Heart left ventricle (tissue), 16 donors: ENCODE measurements at regions not wholly inside any gene's neighbourhood (a gene's known extent, or its start where the extent isn't known, plus 50 kb on each side); places are given as distances from the start of the nearest gene placed in this dataset.

Experiments
- ATAC-seq, 4 donors: fragments of 200-7000 bp; cut with Tn5 transposase; one replicate each; pipeline ENCODE4 v1.9.1; 2020 to 2022; ENCODE audit warnings: moderate library complexity in 4 of 4, mild to moderate bottlenecking in 3 of 4, moderate number of reproducible peaks in 1 of 4
- DNase-seq, 5 donors: peaks; one replicate each; pipeline ENCODE4 v3.0.0-alpha.2; 2020
- H3K27ac ChIP-seq, 12 donors: fragments of 200-600 bp; sonication (generic) in 4 of 12; one replicate each; pipeline versions ENCODE4 v1.5.0 to v1.8.0; 2016 to 2022; ENCODE audit warnings: mild to moderate bottlenecking in 2 of 12
- H3K27me3 ChIP-seq, 9 donors: fragments of 200-600 bp; sonication (generic) in 2 of 9; one replicate each; pipeline versions ENCODE4 v1.5.1 to v1.8.0; 2016 to 2022; ENCODE audit warnings: mild to moderate bottlenecking in 3 of 9
- H3K36me3 ChIP-seq, 9 donors: fragments of 200-600 bp; sonication (generic) in 2 of 9; one replicate each; pipeline versions ENCODE4 v1.5.0 to v1.8.0; 2018 to 2022; ENCODE audit warnings: mild to moderate bottlenecking in 2 of 9
- H3K4me1 ChIP-seq, 12 donors: fragments of 200-600 bp; sonication (generic) in 4 of 12; one replicate each; pipeline versions ENCODE4 v1.5.0 to v1.8.0; 2016 to 2022; ENCODE audit warnings: mild to moderate bottlenecking in 3 of 12
- H3K4me3 ChIP-seq, 12 donors: fragments of 200-600 bp; sonication (generic) in 4 of 12; one replicate each; pipeline versions ENCODE4 v1.5.0 to v1.8.0; 2017 to 2022; ENCODE audit warnings: mild to moderate bottlenecking in 9 of 12, moderate library complexity in 4 of 12
- H3K9me3 ChIP-seq, 12 donors: fragments of 200-600 bp; sonication (generic) in 4 of 12; one replicate each; pipeline versions ENCODE4 v1.5.0 to v1.8.0; 2016 to 2022; ENCODE audit warnings: mild to moderate bottlenecking in 1 of 12
- CTCF ChIP-seq, 12 donors: fragments of 200-600 bp; sonication (generic) in 4 of 12; IDR thresholded peaks; one replicate each; pipeline versions ENCODE4 v1.5.0 to v1.8.0; 2018 to 2022; ENCODE audit warnings: antibody characterized with exemption in 12 of 12, mild to moderate bottlenecking in 5 of 12
- POLR2A ChIP-seq, 2 donors: fragments of 450-650 bp; IDR thresholded peaks; one replicate each; pipeline ENCODE4 v1.6.1; 2017; ENCODE audit warnings: antibody characterized with exemption in 2 of 2, mild to moderate bottlenecking in 2 of 2, moderate library complexity in 2 of 2
- WGBS, 4 donors: extraction: QIAGEN DNeasy Blood & Tissue Kit in 2 of 4; methylation state at CpG; one replicate each; pipeline versions ENCODE4 v1.1.5 to v1.1.7; 2013 to 2018; 5-methylcytosine and 5-hydroxymethylcytosine counted together
- intact Hi-C, 10 donors: fragments of 100-400 bp; cut with DNase I; formaldehyde crosslinking; loops; one replicate each; pipeline versions ENCODE4 v1.11.1 to v1.14.2; 2022
- donor health status: ischemic (EF 13 %, LVEDD 7.1; RV severe dilation, severe dysfunction).
- donor health status: healthy with polysubstance abuse.
- donor health status: DM: no; HTN: yes; CAD: no.
- donor health status: DM: no; HTN: no; CAD: no.
- donor health status: ischemic (EF 25% LVEDD 6.9; RV normal size, moderate dysfunction).
- donor health status: ischemic (EF 25% LVEDD 5.7; RV mildly dilated, moderate dysfunction).
- donor health status: healthy.
- donor health status: DM: yes; HTN: yes; CAD: no.
- donor health status: ischemic (EF 35%, LVEDD 5.7; RV mildly dilated, moderate dysfunction).
- donor health status: nonischemic (EF 11% LVEDD 7.7; RV severe dilation, severe dysfunction).
- donor health status: DM: yes; HTN: yes; CAD: no.
- donor health status: PGD.
- donor health status: ischemic (EF 29% LVEDD 5.4; RV normal size, mild dysfunction).
- donor health status: nonischemic (EF 23%, LVEDD 6.1; RV moderate dilation, normal function).

- peaks cover 0 to 2% (median 0%) of the 10 kb centered on the region in 9 donors for H3K27me3 ChIP-seq
- H3K27ac ChIP-seq: no peak overlapping the region
- peaks cover 0 to 32% (median 5%) of the 10 kb centered on the region in 12 donors for H3K9me3 ChIP-seq
- TF ChIP-seq CTCF (IDR thresholded peaks at IDR 0.05): no peak
- TF ChIP-seq POLR2A (IDR thresholded peaks at IDR 0.05): no peak
- no peak for ATAC-seq
- DNase-seq: no peak
- intact Hi-C loops: no loop called here
- H3K36me3 ChIP-seq: no peaks in the 10 kb centered on the region
- no peak overlapping the region for H3K4me3 ChIP-seq
- 80 to 88% (median 84%) methylated on average over 1 of the region's 1 CpG for WGBS, 4 donors
- no peaks in the 10 kb centered on the region for H3K4me1 ChIP-seq
Measured at GRCh38 chr10:85039311-85039710, 710.9 kb downstream of the CCSER2 start.

GRCh38 chr10:85043207-85043606 lies 714.8 kb downstream of the CCSER2 start:
- TF ChIP-seq CTCF (IDR thresholded peaks at IDR 0.05): no peak
- no peak for TF ChIP-seq POLR2A (IDR thresholded peaks at IDR 0.05)
- no peak overlapping the region for H3K27ac ChIP-seq
- WGBS, 4 donors: 50 to 72% (median 61%) methylated on average over 5 of the region's 5 CpGs
- no peaks in the 10 kb centered on the region for H3K4me1 ChIP-seq
- peaks cover 0 to 2% (median 0%) of the 10 kb centered on the region in 9 donors for H3K27me3 ChIP-seq
- no peaks in the 10 kb centered on the region for H3K36me3 ChIP-seq
- ATAC-seq (no peak), DNase-seq (no peak)
- no peak overlapping the region for H3K4me3 ChIP-seq
- peaks cover 0 to 38% (median 6%) of the 10 kb centered on the region in 12 donors for H3K9me3 ChIP-seq
- intact Hi-C loops: no loop called here

- H3K36me3 ChIP-seq: no peaks in the 10 kb centered on the region
- no peak overlapping the region for H3K4me3 ChIP-seq
- no peak for ATAC-seq
- WGBS, 4 donors: 47 to 67% (median 61%) methylated on average over 2 of the region's 2 CpGs
- no peak for DNase-seq
- peaks cover 0 to 22% (median 0%) of the 10 kb centered on the region in 12 donors for H3K9me3 ChIP-seq
- no peaks in the 10 kb centered on the region for H3K4me1 ChIP-seq
- no peak overlapping the region for H3K27ac ChIP-seq
- peaks cover 0 to 2% (median 0%) of the 10 kb centered on the region in 9 donors for H3K27me3 ChIP-seq
- no peak for TF ChIP-seq POLR2A (IDR thresholded peaks at IDR 0.05)
- no peak for TF ChIP-seq CTCF (IDR thresholded peaks at IDR 0.05)
- intact Hi-C loops: no loop called here
Measured at GRCh38 chr10:85045046-85045445, 716.7 kb downstream of the CCSER2 start.

- H3K9me3 ChIP-seq: peaks cover 0 to 11% (median 0%) of the 10 kb centered on the region in 12 donors
- DNase-seq: no peak
- no peaks in the 10 kb centered on the region for H3K36me3 ChIP-seq
- H3K4me1 ChIP-seq: no peaks in the 10 kb centered on the region
- H3K27ac ChIP-seq: no peak overlapping the region
- 73 to 80% (median 77%) methylated on average over 5 of the region's 5 CpGs for WGBS, 4 donors
- no peak for ATAC-seq
- TF ChIP-seq POLR2A (IDR thresholded peaks at IDR 0.05) (no peak), CTCF (IDR thresholded peaks at IDR 0.05) (no peak)
- intact Hi-C loops: no loop called here
- H3K4me3 ChIP-seq: no peak overlapping the region
- no peaks in the 10 kb centered on the region for H3K27me3 ChIP-seq
Measured at GRCh38 chr10:85047170-85047834, 718.9 kb downstream of the CCSER2 start.
